Mammary epithelial cell (primary cell): ENCODE measurements at regions not wholly inside any gene's neighbourhood (a gene's known extent, or its start where the extent isn't known, plus 50 kb on each side); places are given as distances from the start of the nearest gene placed in this dataset.

Experiments used
- EZH2 ChIP-seq: IDR thresholded peaks from 2 replicates; pipeline ENCODE4 v1.6.1; 2012; ENCODE audit warnings: low read length, inconsistent platforms, borderline replicate concordance
- TF ChIP-seq, protein P1 (sequence below), 2 donors: IDR thresholded peaks in 1 of 2; conservative IDR thresholded peaks in 1 of 2; 2 replicates each; pipeline ENCODE4 v1.5.1; 2011 to 2012; ENCODE audit warnings: inconsistent platforms in 2 of 2, low read length in 2 of 2, mild to moderate bottlenecking in 2 of 2, control low read depth in 1 of 2, low read depth in 1 of 2; ENCODE audit not compliant: insufficient read depth in 1 of 2; ENCODE audit errors: extremely low read depth in 1 of 2

GRCh38 chr6:75023634-75024033 lies 182.2 kb downstream of the COL12A1 start:
- TF ChIP-seq, protein P1, sequence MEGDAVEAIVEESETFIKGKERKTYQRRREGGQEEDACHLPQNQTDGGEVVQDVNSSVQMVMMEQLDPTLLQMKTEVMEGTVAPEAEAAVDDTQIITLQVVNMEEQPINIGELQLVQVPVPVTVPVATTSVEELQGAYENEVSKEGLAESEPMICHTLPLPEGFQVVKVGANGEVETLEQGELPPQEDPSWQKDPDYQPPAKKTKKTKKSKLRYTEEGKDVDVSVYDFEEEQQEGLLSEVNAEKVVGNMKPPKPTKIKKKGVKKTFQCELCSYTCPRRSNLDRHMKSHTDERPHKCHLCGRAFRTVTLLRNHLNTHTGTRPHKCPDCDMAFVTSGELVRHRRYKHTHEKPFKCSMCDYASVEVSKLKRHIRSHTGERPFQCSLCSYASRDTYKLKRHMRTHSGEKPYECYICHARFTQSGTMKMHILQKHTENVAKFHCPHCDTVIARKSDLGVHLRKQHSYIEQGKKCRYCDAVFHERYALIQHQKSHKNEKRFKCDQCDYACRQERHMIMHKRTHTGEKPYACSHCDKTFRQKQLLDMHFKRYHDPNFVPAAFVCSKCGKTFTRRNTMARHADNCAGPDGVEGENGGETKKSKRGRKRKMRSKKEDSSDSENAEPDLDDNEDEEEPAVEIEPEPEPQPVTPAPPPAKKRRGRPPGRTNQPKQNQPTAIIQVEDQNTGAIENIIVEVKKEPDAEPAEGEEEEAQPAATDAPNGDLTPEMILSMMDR (conservative IDR thresholded peaks at IDR 0.05 in 1 of 2, IDR thresholded peaks at IDR 0.05 in 1 of 2; ENCODE audit: extremely low read depth in 1 of 2, insufficient read depth in 1 of 2, low read depth in 1 of 2, low read length in 2 of 2): no peak
- TF ChIP-seq EZH2: no peak
